Hepatocyte (in vitro differentiated cells): ENCODE measurements at regions not wholly inside any gene's neighbourhood (a gene's known extent, or its start where the extent isn't known, plus 50 kb on each side); places are given as distances from the start of the nearest gene placed in this dataset.

Experiments
- DNase-seq: peaks from one replicate; pipeline ENCODE4 v3.0.0-alpha.2; 2016; ENCODE audit warnings: low spot score
- H2AFZ ChIP-seq: fragments of 200-600 bp; sonication (generic); 2 replicates; pipeline ENCODE4 v1.6.0; 2016; ENCODE audit warnings: antibody characterized with exemption, mild to moderate bottlenecking
- H3K27ac ChIP-seq: fragments of 200-600 bp; sonication (generic); 2 replicates; pipeline ENCODE4 v1.5.1; 2016; ENCODE audit warnings: mild to moderate bottlenecking
- H3K27me3 ChIP-seq: fragments of 200-600 bp; sonication (generic); 2 replicates; pipeline ENCODE4 v1.6.1; 2016
- H3K36me3 ChIP-seq: fragments of 200-600 bp; sonication (generic); replicated peaks from 2 replicates; pipeline ENCODE4 v1.5.1; 2016; ENCODE audit warnings: low read depth; ENCODE audit not compliant: insufficient read depth
- H3K4me1 ChIP-seq: fragments of 200-600 bp; sonication (generic); 2 replicates; pipeline ENCODE4 v1.5.1; 2016; ENCODE audit warnings: mild to moderate bottlenecking, moderate library complexity; ENCODE audit not compliant: insufficient read depth
- H3K4me2 ChIP-seq: fragments of 200-600 bp; sonication (generic); 2 replicates; pipeline ENCODE4 v1.6.0; 2016
- H3K4me3 ChIP-seq: fragments of 200-600 bp; sonication (generic); 2 replicates; pipeline ENCODE4 v1.5.1; 2016; ENCODE audit warnings: mild to moderate bottlenecking
- H3K79me2 ChIP-seq: fragments of 200-600 bp; sonication (generic); 2 replicates; pipeline ENCODE4 v1.6.0; 2017; ENCODE audit warnings: mild to moderate bottlenecking
- H3K9me2 ChIP-seq: fragments of 200-600 bp; sonication (generic); replicated peaks from 2 replicates; pipeline ENCODE4 v1.6.0; 2017; ENCODE audit warnings: mild to moderate bottlenecking; ENCODE audit not compliant: insufficient read depth
- H3K9me3 ChIP-seq: fragments of 200-600 bp; sonication (generic); 2 replicates; pipeline ENCODE4 v1.5.1; 2016; ENCODE audit warnings: low read depth, mild to moderate bottlenecking
- H4K20me1 ChIP-seq: fragments of 200-600 bp; sonication (generic); 2 replicates; pipeline ENCODE4 v1.6.0; 2016; ENCODE audit warnings: mild to moderate bottlenecking; ENCODE audit not compliant: insufficient read depth, poor library complexity, severe bottlenecking
- EZH2 ChIP-seq: fragments of 200-600 bp; sonication (generic); IDR thresholded peaks from 2 replicates; pipeline ENCODE4 v1.6.1; 2016; ENCODE audit warnings: antibody characterized with exemption, mild to moderate bottlenecking, borderline replicate concordance
- EZH2phosphoT487 ChIP-seq: fragments of 200-600 bp; sonication (generic); IDR thresholded peaks from one replicate; pipeline ENCODE4 v1.6.1; 2018; ENCODE audit warnings: antibody characterized with exemption, mild to moderate bottlenecking, low read depth, moderate library complexity; ENCODE audit not compliant: unreplicated experiment, severe bottlenecking
- WGBS: methylation state at CpG from one replicate; pipeline ENCODE4 v1.1.6; 2016; ENCODE audit warnings: low lambda C conversion rate; ENCODE audit errors: missing lambda C conversion rate; 5-methylcytosine and 5-hydroxymethylcytosine counted together
- TF ChIP-seq, protein P1 (sequence below): fragments of 200-600 bp; sonication (generic); IDR thresholded peaks from 2 replicates; pipeline ENCODE4 v1.5.1; 2016; ENCODE audit warnings: antibody characterized with exemption, mild to moderate bottlenecking; ENCODE audit not compliant: poor library complexity

DNA sequence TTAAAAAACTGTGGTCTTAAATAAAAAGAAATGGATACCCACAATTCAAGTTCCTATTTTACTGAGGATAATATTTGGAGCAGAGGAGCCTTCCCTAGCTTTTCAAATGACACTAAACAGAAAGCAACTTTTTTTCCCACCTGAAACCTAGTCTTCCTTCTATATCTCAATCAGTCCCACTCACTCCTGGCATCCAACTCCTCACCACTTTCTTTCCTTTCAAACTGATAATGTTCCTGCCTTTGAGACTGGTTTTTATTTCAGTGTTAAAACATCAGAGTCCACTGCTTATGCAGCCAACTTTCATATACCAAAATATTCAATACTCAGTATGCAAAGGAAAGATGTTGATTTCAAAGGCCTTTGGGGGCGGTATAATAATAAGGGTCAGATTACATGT is 225.6 kb downstream of the GXYLT1 start:
- no peak overlapping the region for H3K27ac ChIP-seq
- TF ChIP-seq, protein P1, sequence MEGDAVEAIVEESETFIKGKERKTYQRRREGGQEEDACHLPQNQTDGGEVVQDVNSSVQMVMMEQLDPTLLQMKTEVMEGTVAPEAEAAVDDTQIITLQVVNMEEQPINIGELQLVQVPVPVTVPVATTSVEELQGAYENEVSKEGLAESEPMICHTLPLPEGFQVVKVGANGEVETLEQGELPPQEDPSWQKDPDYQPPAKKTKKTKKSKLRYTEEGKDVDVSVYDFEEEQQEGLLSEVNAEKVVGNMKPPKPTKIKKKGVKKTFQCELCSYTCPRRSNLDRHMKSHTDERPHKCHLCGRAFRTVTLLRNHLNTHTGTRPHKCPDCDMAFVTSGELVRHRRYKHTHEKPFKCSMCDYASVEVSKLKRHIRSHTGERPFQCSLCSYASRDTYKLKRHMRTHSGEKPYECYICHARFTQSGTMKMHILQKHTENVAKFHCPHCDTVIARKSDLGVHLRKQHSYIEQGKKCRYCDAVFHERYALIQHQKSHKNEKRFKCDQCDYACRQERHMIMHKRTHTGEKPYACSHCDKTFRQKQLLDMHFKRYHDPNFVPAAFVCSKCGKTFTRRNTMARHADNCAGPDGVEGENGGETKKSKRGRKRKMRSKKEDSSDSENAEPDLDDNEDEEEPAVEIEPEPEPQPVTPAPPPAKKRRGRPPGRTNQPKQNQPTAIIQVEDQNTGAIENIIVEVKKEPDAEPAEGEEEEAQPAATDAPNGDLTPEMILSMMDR: no peak
- TF ChIP-seq EZH2phosphoT487: no peak
- no peak for TF ChIP-seq EZH2
- H3K4me1 ChIP-seq: no peaks in the 10 kb centered on the region
- no peak overlapping the region for H3K4me3 ChIP-seq
- 87% methylated on average over 1 of the region's 1 CpG for WGBS
- no peaks in the 10 kb centered on the region for H3K9me3 ChIP-seq
- H2AFZ ChIP-seq: no peak overlapping the region
- H3K4me2 ChIP-seq: no peak overlapping the region
- no peaks in the 10 kb centered on the region for H3K27me3 ChIP-seq
- H3K36me3 ChIP-seq: no peaks in the 10 kb centered on the region
- DNase-seq: no peak
- H4K20me1 ChIP-seq: no peaks in the 10 kb centered on the region
- no peaks in the 10 kb centered on the region for H3K79me2 ChIP-seq
- no peaks in the 10 kb centered on the region for H3K9me2 ChIP-seq

DNA sequence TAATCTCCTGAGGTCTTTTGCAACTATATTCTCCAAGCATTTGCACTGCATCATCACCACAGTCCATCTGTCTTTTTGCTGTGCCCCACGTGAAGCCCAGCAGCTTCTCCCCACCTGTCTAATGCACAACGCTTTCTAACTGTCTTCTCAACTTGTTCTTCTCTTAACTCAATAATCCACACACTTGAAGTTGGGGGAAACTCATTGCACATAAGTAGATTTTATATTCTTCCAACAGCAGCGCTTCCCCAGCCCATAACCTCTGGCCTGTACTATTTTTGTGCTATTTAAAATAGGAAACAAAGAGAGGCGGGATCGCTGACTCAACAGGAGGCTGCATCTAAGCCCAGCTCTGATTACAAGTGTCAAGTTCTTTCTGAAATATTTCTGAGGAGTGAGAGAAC is 226.7 kb downstream of the GXYLT1 start:
- H2AFZ ChIP-seq: no peak overlapping the region
- no peaks in the 10 kb centered on the region for H3K27me3 ChIP-seq
- TF ChIP-seq EZH2 (no peak), EZH2phosphoT487 (no peak)
- TF ChIP-seq, protein P1: no peak
- no peak overlapping the region for H3K4me3 ChIP-seq
- H3K4me2 ChIP-seq: no peak overlapping the region
- no peaks in the 10 kb centered on the region for H3K4me1 ChIP-seq
- H3K27ac ChIP-seq: no peak overlapping the region
- no peaks in the 10 kb centered on the region for H3K36me3 ChIP-seq
- no peaks in the 10 kb centered on the region for H3K9me2 ChIP-seq
- H4K20me1 ChIP-seq: no peaks in the 10 kb centered on the region
- DNase-seq: no peak
- WGBS: 41% methylated on average over 5 of the region's 5 CpGs
- no peaks in the 10 kb centered on the region for H3K9me3 ChIP-seq
- H3K79me2 ChIP-seq: no peaks in the 10 kb centered on the region

DNA sequence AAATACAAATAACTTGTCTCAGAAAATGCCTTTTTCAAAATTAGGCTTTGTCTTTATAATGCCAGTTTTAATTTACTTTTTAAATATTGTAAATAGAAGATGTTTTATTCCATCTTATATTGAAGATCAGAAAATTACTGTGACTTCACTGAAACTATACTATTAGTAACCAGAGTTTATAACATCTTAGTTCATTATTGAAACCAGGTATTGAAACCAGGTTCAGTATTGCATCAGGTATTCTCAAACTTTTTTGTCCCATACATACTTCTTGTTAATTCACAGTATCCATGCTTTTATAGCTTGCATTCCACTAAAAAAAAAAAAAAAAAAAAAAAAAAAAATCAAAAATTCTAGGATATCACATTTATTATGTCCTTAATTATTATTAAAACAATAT is 227.5 kb downstream of the GXYLT1 start:
- H2AFZ ChIP-seq: no peak overlapping the region
- H3K36me3 ChIP-seq: no peaks in the 10 kb centered on the region
- H3K9me2 ChIP-seq: no peaks in the 10 kb centered on the region
- no peak overlapping the region for H3K4me3 ChIP-seq
- H3K4me2 ChIP-seq: no peak overlapping the region
- H3K79me2 ChIP-seq: no peaks in the 10 kb centered on the region
- DNase-seq: no peak
- H3K27ac ChIP-seq: no peak overlapping the region
- H3K9me3 ChIP-seq: no peaks in the 10 kb centered on the region
- H4K20me1 ChIP-seq: no peaks in the 10 kb centered on the region
- no peaks in the 10 kb centered on the region for H3K27me3 ChIP-seq
- H3K4me1 ChIP-seq: no peaks in the 10 kb centered on the region
- TF ChIP-seq EZH2: no peak
- TF ChIP-seq, protein P1: no peak
- TF ChIP-seq EZH2phosphoT487: no peak

DNA sequence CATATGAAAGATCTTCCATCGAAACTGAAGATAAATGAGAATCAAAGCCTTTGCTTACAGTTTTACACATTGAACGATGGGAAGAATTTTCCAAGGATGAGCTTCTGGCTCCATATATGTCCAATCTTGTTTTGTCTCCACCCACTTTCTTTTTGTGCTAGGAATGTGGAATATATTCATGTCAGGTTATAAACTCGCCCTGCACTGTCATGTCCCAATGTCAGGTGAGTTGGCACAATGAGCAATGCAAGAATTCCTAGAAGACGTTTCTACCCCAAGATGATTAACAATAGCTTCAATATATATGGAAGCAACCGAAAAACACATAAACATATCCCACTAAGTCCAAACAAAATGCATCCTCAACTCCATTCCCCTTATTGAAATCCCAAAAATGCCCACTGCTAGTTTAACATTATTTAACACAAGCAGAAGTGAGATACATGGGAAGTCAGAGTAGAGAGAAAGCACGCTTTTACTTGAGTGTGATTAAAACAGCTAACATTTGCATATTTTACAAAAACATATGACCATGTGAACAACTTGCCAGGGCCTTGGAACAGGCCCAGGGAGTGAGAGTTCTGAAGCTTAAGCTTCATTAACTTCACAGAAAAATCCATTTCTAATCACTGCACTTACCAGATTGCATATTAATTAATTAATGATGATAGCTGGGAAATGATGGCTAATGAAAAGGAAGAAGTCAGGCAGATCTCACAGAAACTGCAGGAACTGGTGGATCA is 233.9 kb downstream of the GXYLT1 start:
- H3K4me3 ChIP-seq: no peak overlapping the region
- no peaks in the 10 kb centered on the region for H3K4me1 ChIP-seq
- H2AFZ ChIP-seq: no peak overlapping the region
- no peaks in the 10 kb centered on the region for H4K20me1 ChIP-seq
- no peak for TF ChIP-seq EZH2phosphoT487
- no peak for TF ChIP-seq EZH2
- TF ChIP-seq, protein P1: no peak
- no peak for DNase-seq
- H3K27me3 ChIP-seq: no peaks in the 10 kb centered on the region
- no peaks in the 10 kb centered on the region for H3K9me3 ChIP-seq
- no peaks in the 10 kb centered on the region for H3K9me2 ChIP-seq
- WGBS: 87% methylated on average over 6 of the region's 6 CpGs
- no peaks in the 10 kb centered on the region for H3K36me3 ChIP-seq
- H3K4me2 ChIP-seq: no peak overlapping the region
- H3K27ac ChIP-seq: no peak overlapping the region
- H3K79me2 ChIP-seq: no peaks in the 10 kb centered on the region
